ENCODE measurements at regions not wholly inside any gene's neighbourhood (a gene's known extent, or its start where the extent isn't known, plus 50 kb on each side); places are given as distances from the start of the nearest gene placed in this dataset.

- intact Hi-C loops (cut with micrococcal nuclease; ENCODE audit: unreplicated experiment) (no loop called here), in situ Hi-C loops (cut with HindIII; ENCODE audit: extremely low pct_ligation_motif_present, low pct_unique_long_range_greater_than_20kb) (no loop called here)
- no peak overlapping the region for H3K27ac ChIP-seq (ENCODE audit: extremely low read length, insufficient read depth, low read length)
- 5% methylated on average over 2 of the region's 2 CpGs for WGBS (ENCODE audit: low lambda C conversion rate)
- H3K9me3 ChIP-seq (ENCODE audit: low read length): peaks cover 32% of the 10 kb centered on the region; the same call in 1 of the 2 replicates
- CTCF ChIA-PET (ENCODE audit: low intra/inter-chr PET ratio, low total read pairs): no interaction called here
- POLR2A ChIA-PET: no interaction called here
- H3K4me3 ChIP-seq (replicated peaks in 1 of 3; ENCODE audit: insufficient read depth in 1 of 3, low read depth in 2 of 3, low read length in 3 of 3): no peak overlapping the region
- H3K4me2 ChIP-seq (ENCODE audit: low read depth, low read length): no peak overlapping the region
- no peaks in the 10 kb centered on the region for H3K79me2 ChIP-seq (ENCODE audit: insufficient read depth, low read length)
- no TSS peak for BruUV-seq (replicated peaks)
- H3K9ac ChIP-seq (ENCODE audit: insufficient read depth, low read depth, low read length): no peak overlapping the region
- DNase-seq (ENCODE audit: low spot score) (no peak), FAIRE-seq (no peak), ATAC-seq (no peak)
- no peaks in the 10 kb centered on the region for H3K27me3 ChIP-seq (ENCODE audit: control insufficient read depth in 1 of 2, insufficient read depth in 2 of 2, low read length in 2 of 2)
- no peaks in the 10 kb centered on the region for H4K20me1 ChIP-seq (ENCODE audit: insufficient read depth, low read length)
- H3K4me1 ChIP-seq (ENCODE audit: insufficient read depth, low read length): no peaks in the 10 kb centered on the region
- TF ChIP-seq ZNF136 (CRISPR knock-in tag; IDR thresholded peaks at IDR 0.05; ENCODE audit: low read depth): no peak
- no peak for TF ChIP-seq CCAR2 (optimal IDR thresholded peaks at IDR 0.05; ENCODE audit: low read depth, low read length)
- no peak for TF ChIP-seq FOXA3 (CRISPR knock-in tag; IDR thresholded peaks at IDR 0.05)
- TF ChIP-seq SCMH1 (CRISPR knock-in tag; IDR thresholded peaks at IDR 0.05; ENCODE audit: borderline replicate concordance): no peak
- no peak for TF ChIP-seq ZUFSP (CRISPR knock-in tag; IDR thresholded peaks at IDR 0.05; ENCODE audit: borderline replicate concordance)
- no peak for TF ChIP-seq ZKSCAN5 (CRISPR knock-in tag; IDR thresholded peaks at IDR 0.05)
- no peak for TF ChIP-seq MTF1 (CRISPR knock-in tag; IDR thresholded peaks at IDR 0.05)
- no peak for TF ChIP-seq THYN1 (CRISPR knock-in tag; IDR thresholded peaks at IDR 0.05; ENCODE audit: borderline replicate concordance, low read depth)
- TF ChIP-seq ZNF337 (CRISPR knock-in tag; IDR thresholded peaks at IDR 0.05; ENCODE audit: borderline replicate concordance, low read depth): no peak
- H2AFZ ChIP-seq (ENCODE audit: low read length): no peak overlapping the region
- H3K36me3 ChIP-seq (replicated peaks in 1 of 2; ENCODE audit: control insufficient read depth in 1 of 2, insufficient read depth in 2 of 2, low read length in 2 of 2): no peaks in the 10 kb centered on the region
Observed at GRCh38 chr14:87489196-87489819, 503.7 kb downstream of the GALC start.
